Left lung (tissue), 4 donors: ENCODE measurements at regions not wholly inside any gene's neighbourhood (a gene's known extent, or its start where the extent isn't known, plus 50 kb on each side); places are given as distances from the start of the nearest gene placed in this dataset.
A peak's percentile ranks its signal among the peaks of the same experiment; 100 is the strongest.

ENCODE experiments used
- ATAC-seq: fragments of 200-7000 bp; cut with Tn5 transposase; one replicate; pipeline ENCODE4 v1.9.1; 2020; ENCODE audit warnings: moderate library complexity
- DNase-seq, 4 donors: peaks; one replicate each; pipeline ENCODE4 v3.0.0-alpha.2; 2013 to 2020
- H3K27ac ChIP-seq, 2 donors: fragments of 200-600 bp; sonication (generic) in 1 of 2; one replicate each; pipeline versions ENCODE4 v1.5.0 to v1.8.0; 2020 to 2021
- H3K27me3 ChIP-seq, 2 donors: fragments of 200-600 bp; sonication (generic) in 1 of 2; one replicate each; pipeline versions ENCODE4 v1.5.0 to v1.8.0; 2020 to 2021
- H3K36me3 ChIP-seq, 2 donors: fragments of 200-600 bp; sonication (generic) in 1 of 2; one replicate each; pipeline versions ENCODE4 v1.5.0 to v1.8.0; 2020 to 2021
- H3K4me1 ChIP-seq, 2 donors: fragments of 200-600 bp; one replicate each; pipeline ENCODE4 v1.8.0; 2021
- H3K4me3 ChIP-seq, 2 donors: fragments of 200-600 bp; sonication (generic) in 1 of 2; one replicate each; pipeline versions ENCODE4 v1.5.0 to v1.8.0; 2020 to 2021; ENCODE audit warnings: mild to moderate bottlenecking in 1 of 2
- H3K9me3 ChIP-seq, 2 donors: fragments of 200-600 bp; sonication (generic) in 1 of 2; one replicate each; pipeline versions ENCODE4 v1.5.0 to v1.8.0; 2020 to 2021
- CTCF ChIP-seq, 2 donors: fragments of 200-600 bp; sonication (generic) in 1 of 2; IDR thresholded peaks; one replicate each; pipeline versions ENCODE4 v1.5.0 to v1.8.0; 2021; ENCODE audit warnings: antibody characterized with exemption in 2 of 2
- intact Hi-C, 2 donors: fragments of 100-400 bp; cut with DNase I; formaldehyde crosslinking; loops; one replicate each; pipeline versions ENCODE4 v1.11.2 to v1.14.2; 2022
- donor health status: DM: no; HTN: yes; CAD: no.
- donor health status: DM: no; HTN: no; CAD: no.

GRCh38 chr12:91781114-91781513 lies 364.5 kb downstream of the BTG1 start:
- Histone ChIP-seq H3K4me1 (peaks cover 0 to 4% of the 10 kb centered on the region in 2 donors), H3K27me3 (no peaks in the 10 kb centered on the region), H3K36me3 (no peaks in the 10 kb centered on the region), H3K27ac (no peak overlapping the region), H3K9me3 (no peaks in the 10 kb centered on the region), H3K4me3 (no peak overlapping the region)
- intact Hi-C loops: no loop called here
- ATAC-seq: no peak
- no peak for DNase-seq
- TF ChIP-seq CTCF (IDR thresholded peaks at IDR 0.05): no peak

GRCh38 chr12:91778938-91779400 lies 366.7 kb downstream of the BTG1 start:
- no peaks in the 10 kb centered on the region for H3K9me3 ChIP-seq
- no peak for TF ChIP-seq CTCF (IDR thresholded peaks at IDR 0.05)
- H3K36me3 ChIP-seq: no peaks in the 10 kb centered on the region
- H3K4me3 ChIP-seq: no peak overlapping the region
- peaks cover 0 to 4% of the 10 kb centered on the region in 2 donors for H3K4me1 ChIP-seq
- ATAC-seq (peak; percentile 90), DNase-seq (peak in 1 of 4 donors; percentile 12)
- no peaks in the 10 kb centered on the region for H3K27me3 ChIP-seq
- intact Hi-C loops: no loop called here
- peak overlapping the region; percentile 36 to 57 for H3K27ac ChIP-seq

GRCh38 chr12:91778091-91778832 lies 367.4 kb downstream of the BTG1 start:
- Histone ChIP-seq H3K27me3 (no peaks in the 10 kb centered on the region), H3K4me1 (peaks cover 0 to 4% of the 10 kb centered on the region in 2 donors), H3K4me3 (no peak overlapping the region), H3K27ac (peak overlapping the region; percentile 36 to 57), H3K9me3 (no peaks in the 10 kb centered on the region), H3K36me3 (no peaks in the 10 kb centered on the region)
- ATAC-seq: peak; percentile 52
- intact Hi-C loops: no loop called here
- peak in 2 of 4 donors; percentile 39 to 67 for DNase-seq
- no peak for TF ChIP-seq CTCF (IDR thresholded peaks at IDR 0.05)

GRCh38 chr12:91777268-91777992 lies 368.2 kb downstream of the BTG1 start:
- Histone ChIP-seq H3K36me3 (no peaks in the 10 kb centered on the region), H3K27ac (no peak overlapping the region), H3K4me3 (no peak overlapping the region), H3K4me1 (peaks cover 0 to 4% of the 10 kb centered on the region in 2 donors), H3K27me3 (no peaks in the 10 kb centered on the region), H3K9me3 (no peaks in the 10 kb centered on the region)
- DNase-seq (no peak), ATAC-seq (no peak)
- TF ChIP-seq CTCF (IDR thresholded peaks at IDR 0.05): no peak
- intact Hi-C loops: no loop called here

- no peak overlapping the region for H3K4me3 ChIP-seq
- peaks cover 0 to 3% of the 10 kb centered on the region in 2 donors for H3K4me1 ChIP-seq
- intact Hi-C loops: no loop called here
- no peak for TF ChIP-seq CTCF (IDR thresholded peaks at IDR 0.05)
- H3K27ac ChIP-seq: no peak overlapping the region
- DNase-seq (peak in 2 of 4 donors; percentile 43 to 51), ATAC-seq (peak; percentile 14)
- no peaks in the 10 kb centered on the region for H3K27me3 ChIP-seq
- H3K9me3 ChIP-seq: no peaks in the 10 kb centered on the region
- no peaks in the 10 kb centered on the region for H3K36me3 ChIP-seq
These were observed 371.2 kb downstream of the BTG1 start for GRCh38 chr12:91774434-91774921.
